ENCODE measurements at regions not wholly inside any gene's neighbourhood (a gene's known extent, or its start where the extent isn't known, plus 50 kb on each side); places are given as distances from the start of the nearest gene placed in this dataset.

- Mint-ChIP-seq H3K4me3 (peak overlapping the region in 1 of 10 donors; percentile 7), H3K27me3 (peaks cover 0 to 23% (median 10%) of the 10 kb centered on the region in 5 donors), H3K9me3 (peaks cover 0 to 4% (median 0%) of the 10 kb centered on the region in 11 donors), H3K27ac (peak overlapping the region in 2 of 9 donors; percentile 12 to 32), H3K4me1 (peaks cover 13 to 25% (median 21%) of the 10 kb centered on the region in 7 donors), H3K36me3 (peaks cover 0 to 6% (median 0%) of the 10 kb centered on the region in 5 donors)
- ATAC-seq (no peak), DNase-seq (no peak)
- Histone ChIP-seq H3K36me3 (ENCODE audit: control insufficient read depth in 2 of 3, insufficient read depth in 3 of 3, low read length in 3 of 3) (no peaks in the 10 kb centered on the region), H3K9me3 (ENCODE audit: control insufficient read depth in 2 of 3, low read length in 3 of 3) (no peaks in the 10 kb centered on the region), H3K27ac (ENCODE audit: low read depth, low read length) (no peak overlapping the region), H3K4me1 (ENCODE audit: control insufficient read depth in 2 of 2, insufficient read depth in 2 of 2, low read length in 2 of 2) (peaks cover 0 to 6% of the 10 kb centered on the region in 2 donors), H3K4me3 (ENCODE audit: low read length) (no peak overlapping the region), H3K27me3 (ENCODE audit: control insufficient read depth in 2 of 2, insufficient read depth in 2 of 2, low read length in 2 of 2) (no peaks in the 10 kb centered on the region)
- CTCF ChIA-PET = no interaction called here
- POLR2A ChIA-PET = no interaction called here
- intact Hi-C loops (cut with micrococcal nuclease) = no loop called here
Measured at GRCh38 chr2:239553376-239554000, 152.7 kb upstream of the HDAC4 start.

- Mint-ChIP-seq H3K27me3 (peaks cover 0 to 23% (median 10%) of the 10 kb centered on the region in 5 donors), H3K27ac (no peak overlapping the region), H3K9me3 (peaks cover 0 to 4% (median 0%) of the 10 kb centered on the region in 11 donors), H3K4me3 (no peak overlapping the region), H3K4me1 (peaks cover 13 to 30% (median 25%) of the 10 kb centered on the region in 7 donors), H3K36me3 (peaks cover 0 to 6% (median 0%) of the 10 kb centered on the region in 5 donors)
- Histone ChIP-seq H3K4me3 (ENCODE audit: low read length) (no peak overlapping the region), H3K36me3 (ENCODE audit: control insufficient read depth in 2 of 3, insufficient read depth in 3 of 3, low read length in 3 of 3) (no peaks in the 10 kb centered on the region), H3K27me3 (ENCODE audit: control insufficient read depth in 2 of 2, insufficient read depth in 2 of 2, low read length in 2 of 2) (no peaks in the 10 kb centered on the region), H3K9me3 (ENCODE audit: control insufficient read depth in 2 of 3, low read length in 3 of 3) (no peaks in the 10 kb centered on the region), H3K27ac (ENCODE audit: low read depth, low read length) (no peak overlapping the region), H3K4me1 (ENCODE audit: control insufficient read depth in 2 of 2, insufficient read depth in 2 of 2, low read length in 2 of 2) (peaks cover 0 to 14% of the 10 kb centered on the region in 2 donors)
- ChIA-PET POLR2A (no interaction called here), CTCF (no interaction called here)
- ATAC-seq (no peak), DNase-seq (no peak)
- intact Hi-C loops (cut with micrococcal nuclease) = no loop called here
Measured at GRCh38 chr2:239552213-239552926, 151.6 kb upstream of the HDAC4 start.

- Histone ChIP-seq H3K9me3 (ENCODE audit: control insufficient read depth in 2 of 3, low read length in 3 of 3) (no peaks in the 10 kb centered on the region), H3K27ac (ENCODE audit: low read depth, low read length) (no peak overlapping the region), H3K4me3 (ENCODE audit: low read length) (no peak overlapping the region), H3K36me3 (ENCODE audit: control insufficient read depth in 2 of 3, insufficient read depth in 3 of 3, low read length in 3 of 3) (no peaks in the 10 kb centered on the region), H3K27me3 (ENCODE audit: control insufficient read depth in 2 of 2, insufficient read depth in 2 of 2, low read length in 2 of 2) (no peaks in the 10 kb centered on the region), H3K4me1 (ENCODE audit: control insufficient read depth in 2 of 2, insufficient read depth in 2 of 2, low read length in 2 of 2) (peaks cover 0 to 14% of the 10 kb centered on the region in 2 donors)
- intact Hi-C loops (cut with micrococcal nuclease) = no loop called here
- Mint-ChIP-seq H3K27me3 (peaks cover 0 to 15% (median 10%) of the 10 kb centered on the region in 5 donors), H3K27ac (no peak overlapping the region), H3K36me3 (peaks cover 0 to 6% (median 0%) of the 10 kb centered on the region in 5 donors), H3K9me3 (peaks cover 0 to 4% (median 0%) of the 10 kb centered on the region in 11 donors), H3K4me3 (no peak overlapping the region), H3K4me1 (peaks cover 13 to 32% (median 25%) of the 10 kb centered on the region in 7 donors)
- ATAC-seq = no peak
- ChIA-PET CTCF (no interaction called here), POLR2A (no interaction called here)
- no peak for DNase-seq
Measured at GRCh38 chr2:239551206-239551605, 150.4 kb upstream of the HDAC4 start.

GRCh38 chr2:239550357-239550756, 149.5 kb upstream of the HDAC4 start:
- H3K4me3 ChIP-seq (ENCODE audit: low read length) = no peak overlapping the region
- peaks cover 0 to 18% of the 10 kb centered on the region in 2 donors for H3K4me1 ChIP-seq (ENCODE audit: control insufficient read depth in 2 of 2, insufficient read depth in 2 of 2, low read length in 2 of 2)
- DNase-seq (no peak), ATAC-seq (no peak)
- POLR2A ChIA-PET = no interaction called here
- peaks cover 13 to 39% (median 31%) of the 10 kb centered on the region in 7 donors for H3K4me1 Mint-ChIP-seq
- H3K4me3 Mint-ChIP-seq = no peak overlapping the region
- no peaks in the 10 kb centered on the region for H3K27me3 ChIP-seq (ENCODE audit: control insufficient read depth in 2 of 2, insufficient read depth in 2 of 2, low read length in 2 of 2)
- H3K9me3 Mint-ChIP-seq = peaks cover 0 to 4% (median 0%) of the 10 kb centered on the region in 11 donors
- H3K27ac ChIP-seq (ENCODE audit: low read depth, low read length) = no peak overlapping the region
- H3K9me3 ChIP-seq (ENCODE audit: control insufficient read depth in 2 of 3, low read length in 3 of 3) = no peaks in the 10 kb centered on the region
- peaks cover 0 to 6% (median 0%) of the 10 kb centered on the region in 5 donors for H3K36me3 Mint-ChIP-seq
- intact Hi-C loops (cut with micrococcal nuclease) = no loop called here
- CTCF ChIA-PET = no interaction called here
- no peaks in the 10 kb centered on the region for H3K36me3 ChIP-seq (ENCODE audit: control insufficient read depth in 2 of 3, insufficient read depth in 3 of 3, low read length in 3 of 3)
- H3K27ac Mint-ChIP-seq = no peak overlapping the region
- peaks cover 0 to 13% (median 10%) of the 10 kb centered on the region in 5 donors for H3K27me3 Mint-ChIP-seq

GRCh38 chr2:239549711-239550255, 149.0 kb upstream of the HDAC4 start:
- no peaks in the 10 kb centered on the region for H3K9me3 ChIP-seq (ENCODE audit: control insufficient read depth in 2 of 3, low read length in 3 of 3)
- H3K36me3 ChIP-seq (ENCODE audit: control insufficient read depth in 2 of 3, insufficient read depth in 3 of 3, low read length in 3 of 3) = no peaks in the 10 kb centered on the region
- H3K27ac ChIP-seq (ENCODE audit: low read depth, low read length) = no peak overlapping the region
- intact Hi-C loops (cut with micrococcal nuclease) = no loop called here
- peaks cover 0 to 12% (median 10%) of the 10 kb centered on the region in 5 donors for H3K27me3 Mint-ChIP-seq
- H3K4me3 ChIP-seq (ENCODE audit: low read length) = no peak overlapping the region
- H3K4me1 Mint-ChIP-seq = peaks cover 13 to 44% (median 37%) of the 10 kb centered on the region in 7 donors
- ATAC-seq (no peak), DNase-seq (no peak)
- peaks cover 0 to 24% of the 10 kb centered on the region in 2 donors for H3K4me1 ChIP-seq (ENCODE audit: control insufficient read depth in 2 of 2, insufficient read depth in 2 of 2, low read length in 2 of 2)
- ChIA-PET POLR2A (no interaction called here), CTCF (no interaction called here)
- peaks cover 0 to 6% (median 0%) of the 10 kb centered on the region in 5 donors for H3K36me3 Mint-ChIP-seq
- peak overlapping the region in 1 of 9 donors; percentile 17 for H3K27ac Mint-ChIP-seq
- no peaks in the 10 kb centered on the region for H3K27me3 ChIP-seq (ENCODE audit: control insufficient read depth in 2 of 2, insufficient read depth in 2 of 2, low read length in 2 of 2)
- H3K9me3 Mint-ChIP-seq = peaks cover 0 to 4% (median 0%) of the 10 kb centered on the region in 11 donors
- no peak overlapping the region for H3K4me3 Mint-ChIP-seq

DNA sequence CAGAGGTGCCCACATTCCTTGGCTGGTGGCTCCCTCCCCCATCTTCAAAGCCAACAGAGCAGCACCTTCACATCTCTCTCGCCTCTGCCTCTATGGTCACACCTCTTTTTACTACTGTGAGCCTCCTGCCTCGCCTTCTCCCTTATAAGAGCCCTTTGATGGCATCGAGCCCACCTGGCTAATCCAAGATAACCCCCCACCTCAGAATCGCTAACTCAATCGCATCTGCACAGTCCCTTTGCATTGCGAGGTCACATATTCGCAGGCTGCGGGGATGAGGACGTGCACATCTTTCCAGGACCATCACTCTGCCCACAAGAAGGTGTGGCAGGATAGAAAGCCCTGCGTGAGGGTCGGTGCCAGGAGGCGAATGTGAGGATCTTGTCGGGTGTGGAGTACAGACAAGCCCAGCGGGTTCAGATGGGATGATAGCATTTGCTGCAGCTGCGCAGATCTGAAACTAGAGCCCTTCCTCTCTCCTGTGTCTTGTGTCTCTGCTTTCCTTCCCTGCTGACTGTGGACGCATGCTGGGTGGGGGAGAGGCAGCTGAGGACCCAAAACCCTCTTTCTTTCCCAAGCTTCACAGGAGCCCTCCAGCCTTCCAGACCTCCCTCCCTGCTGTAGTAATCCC, 148.3 kb upstream of the HDAC4 start:
- peaks cover 13 to 49% (median 40%) of the 10 kb centered on the region in 7 donors for H3K4me1 Mint-ChIP-seq
- no peak overlapping the region for H3K4me3 ChIP-seq (ENCODE audit: low read length)
- no peaks in the 10 kb centered on the region for H3K27me3 ChIP-seq (ENCODE audit: control insufficient read depth in 2 of 2, insufficient read depth in 2 of 2, low read length in 2 of 2)
- CTCF ChIA-PET = no interaction called here
- intact Hi-C loops (cut with micrococcal nuclease) = no loop called here
- peaks cover 0 to 4% (median 0%) of the 10 kb centered on the region in 11 donors for H3K9me3 Mint-ChIP-seq
- H3K4me3 Mint-ChIP-seq = no peak overlapping the region
- H3K27ac Mint-ChIP-seq = peak overlapping the region in 1 of 9 donors; percentile 17
- no peak overlapping the region for H3K27ac ChIP-seq (ENCODE audit: low read depth, low read length)
- peaks cover 0 to 12% (median 7%) of the 10 kb centered on the region in 5 donors for H3K27me3 Mint-ChIP-seq
- no peaks in the 10 kb centered on the region for H3K9me3 ChIP-seq (ENCODE audit: control insufficient read depth in 2 of 3, low read length in 3 of 3)
- ATAC-seq = no peak
- POLR2A ChIA-PET = no interaction called here
- peaks cover 0 to 24% of the 10 kb centered on the region in 2 donors for H3K4me1 ChIP-seq (ENCODE audit: control insufficient read depth in 2 of 2, insufficient read depth in 2 of 2, low read length in 2 of 2)
- H3K36me3 Mint-ChIP-seq = peaks cover 0 to 6% (median 0%) of the 10 kb centered on the region in 5 donors
- H3K36me3 ChIP-seq (ENCODE audit: control insufficient read depth in 2 of 3, insufficient read depth in 3 of 3, low read length in 3 of 3) = no peaks in the 10 kb centered on the region
- no peak for DNase-seq
